ENCODE measurements at regions not wholly inside any gene's neighbourhood (a gene's known extent, or its start where the extent isn't known, plus 50 kb on each side); places are given as distances from the start of the nearest gene placed in this dataset.

- H3K9ac ChIP-seq (ENCODE audit: low read depth in 2 of 2, low read length in 2 of 2), result no peak overlapping the region
Observed at GRCh38 chr6:19417713-19418112, 419.5 kb upstream of the ID4 start.

GRCh38 chr6:19424853-19425252, 412.3 kb upstream of the ID4 start:
- DNase-seq, result no peak
- Histone ChIP-seq H3K9me3 (no peaks in the 10 kb centered on the region), H3K9ac (ENCODE audit: low read depth in 2 of 2, low read length in 2 of 2) (no peak overlapping the region), H3K4me3 (no peak overlapping the region), H3K36me3 (no peaks in the 10 kb centered on the region), H3K27ac (no peak overlapping the region), H3K4me1 (no peaks in the 10 kb centered on the region), H3K27me3 (no peaks in the 10 kb centered on the region)
- intact Hi-C loops (cut with DNase I), result no loop called here
- TF ChIP-seq, protein P1, sequence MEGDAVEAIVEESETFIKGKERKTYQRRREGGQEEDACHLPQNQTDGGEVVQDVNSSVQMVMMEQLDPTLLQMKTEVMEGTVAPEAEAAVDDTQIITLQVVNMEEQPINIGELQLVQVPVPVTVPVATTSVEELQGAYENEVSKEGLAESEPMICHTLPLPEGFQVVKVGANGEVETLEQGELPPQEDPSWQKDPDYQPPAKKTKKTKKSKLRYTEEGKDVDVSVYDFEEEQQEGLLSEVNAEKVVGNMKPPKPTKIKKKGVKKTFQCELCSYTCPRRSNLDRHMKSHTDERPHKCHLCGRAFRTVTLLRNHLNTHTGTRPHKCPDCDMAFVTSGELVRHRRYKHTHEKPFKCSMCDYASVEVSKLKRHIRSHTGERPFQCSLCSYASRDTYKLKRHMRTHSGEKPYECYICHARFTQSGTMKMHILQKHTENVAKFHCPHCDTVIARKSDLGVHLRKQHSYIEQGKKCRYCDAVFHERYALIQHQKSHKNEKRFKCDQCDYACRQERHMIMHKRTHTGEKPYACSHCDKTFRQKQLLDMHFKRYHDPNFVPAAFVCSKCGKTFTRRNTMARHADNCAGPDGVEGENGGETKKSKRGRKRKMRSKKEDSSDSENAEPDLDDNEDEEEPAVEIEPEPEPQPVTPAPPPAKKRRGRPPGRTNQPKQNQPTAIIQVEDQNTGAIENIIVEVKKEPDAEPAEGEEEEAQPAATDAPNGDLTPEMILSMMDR (IDR thresholded peaks at IDR 0.05), result no peak

More at GRCh38 chr6:19417713-19418112, 419.5 kb upstream of the ID4 start:
- Histone ChIP-seq H3K4me1 (no peaks in the 10 kb centered on the region), H3K27me3 (no peaks in the 10 kb centered on the region), H3K9me3 (no peaks in the 10 kb centered on the region), H3K27ac (no peak overlapping the region), H3K36me3 (no peaks in the 10 kb centered on the region), H3K4me3 (no peak overlapping the region)
- intact Hi-C loops (cut with DNase I), result no loop called here
- DNase-seq, result no peak
- TF ChIP-seq, protein P1 (IDR thresholded peaks at IDR 0.05), result no peak

- no peaks in the 10 kb centered on the region for H3K4me1 ChIP-seq
Observed at GRCh38 chr6:19427548-19427947, 409.6 kb upstream of the ID4 start.

GRCh38 chr6:19432966-19433498, 404.1 kb upstream of the ID4 start:
- TF ChIP-seq, protein P1 (IDR thresholded peaks at IDR 0.05), result no peak
- Histone ChIP-seq H3K4me1 (no peaks in the 10 kb centered on the region), H3K27me3 (no peaks in the 10 kb centered on the region), H3K36me3 (no peaks in the 10 kb centered on the region), H3K9ac (ENCODE audit: low read depth in 2 of 2, low read length in 2 of 2) (no peak overlapping the region), H3K4me3 (no peak overlapping the region), H3K9me3 (no peaks in the 10 kb centered on the region), H3K27ac (no peak overlapping the region)
- DNase-seq, result no peak
- intact Hi-C loops (cut with DNase I), result no loop called here

More at GRCh38 chr6:19427548-19427947, 409.6 kb upstream of the ID4 start:
- TF ChIP-seq, protein P1 (IDR thresholded peaks at IDR 0.05), result no peak
- Histone ChIP-seq H3K36me3 (no peaks in the 10 kb centered on the region), H3K4me3 (no peak overlapping the region), H3K27ac (no peak overlapping the region), H3K9me3 (no peaks in the 10 kb centered on the region), H3K27me3 (no peaks in the 10 kb centered on the region), H3K9ac (ENCODE audit: low read depth in 2 of 2, low read length in 2 of 2) (no peak overlapping the region)
- no peak for DNase-seq
- intact Hi-C loops (cut with DNase I), result no loop called here

DNA sequence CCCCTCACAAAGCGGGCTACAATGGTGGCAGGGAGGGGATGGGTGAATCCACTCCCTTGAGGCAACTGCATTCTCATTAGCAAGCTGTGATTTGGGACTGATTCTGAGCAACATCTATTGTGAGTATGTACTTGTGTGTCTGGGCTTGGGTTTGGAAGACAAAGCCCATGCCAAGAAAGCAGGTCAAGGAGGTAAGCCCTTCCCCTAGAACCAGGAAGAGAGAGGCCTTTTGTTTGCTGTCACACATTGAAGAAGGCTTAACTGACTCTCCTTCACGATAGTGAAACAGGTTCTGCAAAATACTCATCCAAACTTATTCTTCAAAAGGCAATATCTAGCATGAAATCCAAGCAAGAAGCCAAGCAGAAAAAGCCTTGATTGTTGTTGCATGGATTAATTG, 403.1 kb upstream of the ID4 start:
- intact Hi-C loops (cut with DNase I), result no loop called here
- H3K27ac ChIP-seq, result no peak overlapping the region
- DNase-seq, result no peak
- TF ChIP-seq, protein P1 (IDR thresholded peaks at IDR 0.05), result no peak
- H3K4me1 ChIP-seq, result no peaks in the 10 kb centered on the region
- H3K9me3 ChIP-seq, result no peaks in the 10 kb centered on the region
- no peaks in the 10 kb centered on the region for H3K27me3 ChIP-seq
- no peak overlapping the region for H3K9ac ChIP-seq (ENCODE audit: low read depth in 2 of 2, low read length in 2 of 2)
- H3K4me3 ChIP-seq, result no peak overlapping the region
- no peaks in the 10 kb centered on the region for H3K36me3 ChIP-seq
